Transverse colon (tissue), 4 donors: ENCODE measurements at regions not wholly inside any gene's neighbourhood (a gene's known extent, or its start where the extent isn't known, plus 50 kb on each side); places are given as distances from the start of the nearest gene placed in this dataset.
"Not testable (repeated sequence)": the region's sequence is repeated elsewhere in the genome, so short reads cannot be mapped to it uniquely, and the experiment has no call there.

Source experiments
- EP300 ChIP-seq: sonication (generic); formaldehyde crosslinking; IDR thresholded peaks from one replicate; pipeline ENCODE4 v1.6.1; 2017; ENCODE audit warnings: antibody characterized with exemption, low read depth
- POLR2A ChIP-seq: fragments of 450-650 bp; IDR thresholded peaks from one replicate; pipeline ENCODE4 v1.6.1; 2016; ENCODE audit warnings: antibody characterized with exemption, mild to moderate bottlenecking, moderate library complexity
- POLR2AphosphoS5 ChIP-seq, 3 donors: sonication (generic); formaldehyde crosslinking; IDR thresholded peaks; one replicate each; pipeline ENCODE4 v1.6.1; 2016; ENCODE audit warnings: antibody characterized with exemption in 3 of 3
- TF ChIP-seq, protein P1 (sequence below), 5 experiments: fragments of 200-600 bp in 3 of 5; fragments of 450-650 bp in 2 of 5; sonication (generic) in 3 of 5; IDR thresholded peaks; 1 replicate in 2 of 5; 2 replicates in 3 of 5; pipeline ENCODE4 v1.5.1; 2016 to 2017; ENCODE audit warnings: antibody characterized with exemption in 5 of 5, inconsistent platforms in 3 of 5, mild to moderate bottlenecking in 2 of 5, moderate library complexity in 1 of 5

DNA sequence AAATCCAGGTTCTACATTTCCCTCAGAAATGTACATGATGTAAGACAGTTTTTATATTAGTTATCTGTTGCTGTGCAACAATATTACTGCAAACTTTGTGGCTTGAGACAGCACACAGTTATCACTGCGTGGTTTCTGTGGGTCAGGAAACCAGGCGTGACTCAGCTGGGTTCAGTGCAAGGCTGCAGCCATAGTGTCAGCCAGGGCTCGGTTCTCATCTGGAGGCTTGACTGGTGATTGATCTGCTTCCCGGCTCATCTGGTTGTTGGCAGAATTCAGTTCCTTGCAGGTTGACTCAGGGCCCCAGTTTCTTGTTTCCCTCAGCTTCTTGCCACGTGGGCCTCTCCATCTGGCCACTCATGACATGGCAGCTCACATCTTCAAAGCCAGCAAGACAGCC is 146.8 kb upstream of the ROPN1B start:
- TF ChIP-seq EP300; POLR2A; POLR2AphosphoS5 (IDR thresholded peaks at IDR 0.05): not testable (repeated sequence)
- TF ChIP-seq, protein P1, sequence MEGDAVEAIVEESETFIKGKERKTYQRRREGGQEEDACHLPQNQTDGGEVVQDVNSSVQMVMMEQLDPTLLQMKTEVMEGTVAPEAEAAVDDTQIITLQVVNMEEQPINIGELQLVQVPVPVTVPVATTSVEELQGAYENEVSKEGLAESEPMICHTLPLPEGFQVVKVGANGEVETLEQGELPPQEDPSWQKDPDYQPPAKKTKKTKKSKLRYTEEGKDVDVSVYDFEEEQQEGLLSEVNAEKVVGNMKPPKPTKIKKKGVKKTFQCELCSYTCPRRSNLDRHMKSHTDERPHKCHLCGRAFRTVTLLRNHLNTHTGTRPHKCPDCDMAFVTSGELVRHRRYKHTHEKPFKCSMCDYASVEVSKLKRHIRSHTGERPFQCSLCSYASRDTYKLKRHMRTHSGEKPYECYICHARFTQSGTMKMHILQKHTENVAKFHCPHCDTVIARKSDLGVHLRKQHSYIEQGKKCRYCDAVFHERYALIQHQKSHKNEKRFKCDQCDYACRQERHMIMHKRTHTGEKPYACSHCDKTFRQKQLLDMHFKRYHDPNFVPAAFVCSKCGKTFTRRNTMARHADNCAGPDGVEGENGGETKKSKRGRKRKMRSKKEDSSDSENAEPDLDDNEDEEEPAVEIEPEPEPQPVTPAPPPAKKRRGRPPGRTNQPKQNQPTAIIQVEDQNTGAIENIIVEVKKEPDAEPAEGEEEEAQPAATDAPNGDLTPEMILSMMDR (IDR thresholded peaks at IDR 0.05): not testable (repeated sequence)
